Adrenal gland (tissue), 9 donors: ENCODE measurements at regions not wholly inside any gene's neighbourhood (a gene's known extent, or its start where the extent isn't known, plus 50 kb on each side); places are given as distances from the start of the nearest gene placed in this dataset.

Experiments
- DNase-seq, 7 donors: peaks; one replicate each; pipeline ENCODE4 v3.0.0-alpha.2; 2019 to 2020
- H3K27ac ChIP-seq, 5 donors: fragments of 200-600 bp; sonication (generic) in 4 of 5; 1 replicate in 3 of 5; 2 replicates in 2 of 5; pipeline versions ENCODE4 v1.5.1 to v1.8.0; 2016 to 2020; ENCODE audit warnings: mild to moderate bottlenecking in 1 of 5
- H3K27me3 ChIP-seq: fragments of 200-600 bp; 2 replicates; pipeline ENCODE4 v1.8.0; 2021
- H3K36me3 ChIP-seq, 2 donors: fragments of 200-600 bp; replicated peaks in 1 of 2; 1 replicate in 1 of 2; 2 replicates in 1 of 2; pipeline versions ENCODE4 v1.5.1 to v1.8.0; 2018 to 2022
- H3K4me1 ChIP-seq, 2 donors: fragments of 200-600 bp; replicated peaks in 1 of 2; 1 replicate in 1 of 2; 2 replicates in 1 of 2; pipeline versions ENCODE4 v1.5.1 to v1.8.0; 2018 to 2021
- H3K4me3 ChIP-seq, 4 donors: fragments of 200-600 bp; sonication (generic) in 3 of 4; one replicate each; pipeline ENCODE4 v1.5.1; 2016 to 2018
- H3K9me3 ChIP-seq, 3 donors: fragments of 200-600 bp; sonication (generic) in 1 of 3; replicated peaks in 1 of 3; 1 replicate in 2 of 3; 2 replicates in 1 of 3; pipeline versions ENCODE4 v1.5.1 to v1.8.0; 2016 to 2021
- POLR2A ChIP-seq, 2 donors: fragments of 450-650 bp; IDR thresholded peaks; one replicate each; pipeline ENCODE4 v1.6.1; 2017; ENCODE audit warnings: antibody characterized with exemption in 2 of 2, mild to moderate bottlenecking in 2 of 2, moderate library complexity in 1 of 2
- WGBS, 4 donors: extraction: QIAGEN DNeasy Blood & Tissue Kit in 2 of 4; methylation state at CpG; one replicate each; pipeline versions ENCODE4 v1.1.5 to v1.1.7; 2013 to 2017; 5-methylcytosine and 5-hydroxymethylcytosine counted together
- intact Hi-C, 2 donors: fragments of 100-400 bp; cut with DNase I; formaldehyde crosslinking; loops; one replicate each; pipeline versions ENCODE4 v1.14.1 to v1.15.0; 2022 to 2023
- TF ChIP-seq, protein P1 (sequence below), 6 experiments: fragments of 450-650 bp in 4 of 6; fragments of 200-600 bp in 2 of 6; sonication (generic) in 1 of 6; IDR thresholded peaks; 1 replicate in 5 of 6; 2 replicates in 1 of 6; pipeline versions ENCODE4 v1.5.1 to v1.8.0; 2016 to 2021; ENCODE audit warnings: antibody characterized with exemption in 6 of 6, mild to moderate bottlenecking in 2 of 6, moderate library complexity in 1 of 6
- donor health status: healthy with polysubstance abuse.
- donor health status: Bipolar disorder and iron deficiency.
- donor health status: DM: yes; HTN: yes; CAD: no.
- donor health status: DM: no; HTN: no; CAD: no.
- donor health status: DM: no; HTN: no; CAD: no.

DNA sequence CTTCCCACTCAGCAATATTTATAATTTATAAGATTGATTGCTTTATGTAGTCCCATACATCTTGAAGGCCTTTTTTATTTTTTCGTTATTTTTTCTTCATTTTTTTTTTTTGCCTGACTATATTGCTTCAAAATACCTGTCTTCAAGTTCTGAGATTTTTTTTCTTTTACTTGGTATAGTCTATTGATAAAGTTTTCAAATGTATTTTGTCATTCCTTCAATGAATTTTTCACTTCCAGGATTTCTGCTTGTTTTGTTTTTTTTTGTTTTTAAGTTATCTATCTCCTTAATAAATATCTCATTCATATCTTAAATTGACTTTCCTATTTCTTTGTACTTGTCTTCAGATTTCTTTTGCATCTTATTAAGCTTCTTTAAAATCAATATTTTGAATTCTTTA lies 905.6 kb upstream of the CDH6 start:
- peaks cover 0 to 7% (median 0%) of the 10 kb centered on the region in 3 donors for H3K9me3 ChIP-seq
- intact Hi-C loops, result no loop called here
- no peak for TF ChIP-seq POLR2A (IDR thresholded peaks at IDR 0.05)
- TF ChIP-seq, protein P1, sequence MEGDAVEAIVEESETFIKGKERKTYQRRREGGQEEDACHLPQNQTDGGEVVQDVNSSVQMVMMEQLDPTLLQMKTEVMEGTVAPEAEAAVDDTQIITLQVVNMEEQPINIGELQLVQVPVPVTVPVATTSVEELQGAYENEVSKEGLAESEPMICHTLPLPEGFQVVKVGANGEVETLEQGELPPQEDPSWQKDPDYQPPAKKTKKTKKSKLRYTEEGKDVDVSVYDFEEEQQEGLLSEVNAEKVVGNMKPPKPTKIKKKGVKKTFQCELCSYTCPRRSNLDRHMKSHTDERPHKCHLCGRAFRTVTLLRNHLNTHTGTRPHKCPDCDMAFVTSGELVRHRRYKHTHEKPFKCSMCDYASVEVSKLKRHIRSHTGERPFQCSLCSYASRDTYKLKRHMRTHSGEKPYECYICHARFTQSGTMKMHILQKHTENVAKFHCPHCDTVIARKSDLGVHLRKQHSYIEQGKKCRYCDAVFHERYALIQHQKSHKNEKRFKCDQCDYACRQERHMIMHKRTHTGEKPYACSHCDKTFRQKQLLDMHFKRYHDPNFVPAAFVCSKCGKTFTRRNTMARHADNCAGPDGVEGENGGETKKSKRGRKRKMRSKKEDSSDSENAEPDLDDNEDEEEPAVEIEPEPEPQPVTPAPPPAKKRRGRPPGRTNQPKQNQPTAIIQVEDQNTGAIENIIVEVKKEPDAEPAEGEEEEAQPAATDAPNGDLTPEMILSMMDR (IDR thresholded peaks at IDR 0.05), result no peak
- H3K36me3 ChIP-seq, result no peaks in the 10 kb centered on the region
- WGBS, 4 donors, result 57 to 77% (median 64%) methylated on average over 1 of the region's 1 CpG
- no peaks in the 10 kb centered on the region for H3K4me1 ChIP-seq
- DNase-seq, result no peak
- H3K4me3 ChIP-seq, result no peak overlapping the region
- H3K27ac ChIP-seq, result no peak overlapping the region
- H3K27me3 ChIP-seq, result no peaks in the 10 kb centered on the region

GRCh38 chr5:30279237-30279636 lies 914.2 kb upstream of the CDH6 start:
- no peak overlapping the region for H3K27ac ChIP-seq
- intact Hi-C loops, result no loop called here
- H3K9me3 ChIP-seq, result no peaks in the 10 kb centered on the region
- TF ChIP-seq, protein P1 (IDR thresholded peaks at IDR 0.05), result no peak
- TF ChIP-seq POLR2A (IDR thresholded peaks at IDR 0.05), result no peak
- H3K4me1 ChIP-seq, result no peaks in the 10 kb centered on the region
- no peak for DNase-seq
- H3K4me3 ChIP-seq, result no peak overlapping the region
- H3K36me3 ChIP-seq, result no peaks in the 10 kb centered on the region
- H3K27me3 ChIP-seq, result no peaks in the 10 kb centered on the region
- WGBS, 4 donors, result 75 to 82% (median 79%) methylated on average over 2 of the region's 2 CpGs

DNA sequence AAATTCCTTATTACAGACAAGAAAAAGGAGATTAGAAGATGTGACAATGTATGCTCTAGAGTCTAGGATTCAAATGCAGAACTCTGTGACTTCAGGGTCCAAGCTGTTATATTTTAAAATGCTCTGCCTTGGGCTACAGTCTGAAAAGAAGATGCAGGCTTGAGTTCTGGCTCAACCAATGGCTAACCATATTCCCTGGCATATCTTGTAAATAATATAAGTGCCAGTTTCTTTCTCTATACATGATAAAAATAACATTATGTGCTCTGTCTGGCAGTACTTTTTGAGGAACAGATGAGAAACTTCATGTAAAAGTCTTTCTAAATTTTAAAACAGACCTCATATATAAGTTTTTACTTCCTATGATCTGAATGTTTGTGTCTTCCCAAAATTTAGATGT lies 926.5 kb upstream of the CDH6 start:
- intact Hi-C loops, result no loop called here
- no peak for DNase-seq

GRCh38 chr5:30239331-30240022 lies 954.0 kb upstream of the CDH6 start:
- no peak for TF ChIP-seq POLR2A (IDR thresholded peaks at IDR 0.05)
- TF ChIP-seq, protein P1 (IDR thresholded peaks at IDR 0.05), result no peak
- Histone ChIP-seq H3K4me3 (no peak overlapping the region), H3K36me3 (no peaks in the 10 kb centered on the region), H3K27me3 (no peaks in the 10 kb centered on the region), H3K9me3 (no peaks in the 10 kb centered on the region), H3K27ac (no peak overlapping the region), H3K4me1 (no peaks in the 10 kb centered on the region)
- intact Hi-C loops, result no loop called here
- 63 to 74% (median 65%) methylated on average over 7 of the region's 7 CpGs for WGBS, 4 donors
- DNase-seq, result no peak

More for the DNA sequence above, 926.5 kb upstream of the CDH6 start:
- Histone ChIP-seq H3K27ac (no peak overlapping the region), H3K27me3 (no peaks in the 10 kb centered on the region), H3K36me3 (no peaks in the 10 kb centered on the region), H3K4me3 (no peak overlapping the region), H3K4me1 (no peaks in the 10 kb centered on the region), H3K9me3 (no peaks in the 10 kb centered on the region)
- TF ChIP-seq, protein P1 (IDR thresholded peaks at IDR 0.05), result no peak
- no peak for TF ChIP-seq POLR2A (IDR thresholded peaks at IDR 0.05)
